ENCODE measurements at regions not wholly inside any gene's neighbourhood (a gene's known extent, or its start where the extent isn't known, plus 50 kb on each side); places are given as distances from the start of the nearest gene placed in this dataset.

GRCh38 chr16:63856537-63856936, 1265.3 kb downstream of the CDH11 start:
- H3F3A ChIP-seq (ENCODE audit: control insufficient read depth, insufficient read depth), result no peaks in the 10 kb centered on the region
- H3K9me3 ChIP-seq (ENCODE audit: control insufficient read depth, insufficient read depth, low read length), result no peaks in the 10 kb centered on the region
- TF ChIP-seq CTCF (IDR thresholded peaks at IDR 0.05; ENCODE audit: low read depth, low read length, poor library complexity, severe bottlenecking), result no peak
- no peak for TF ChIP-seq EZH2phosphoT487 (IDR thresholded peaks at IDR 0.05; ENCODE audit: borderline replicate concordance, low read length)
- no peaks in the 10 kb centered on the region for H4K20me1 ChIP-seq (ENCODE audit: control insufficient read depth, insufficient read depth, low read depth, low read length)
- no peak overlapping the region for H3K4me2 ChIP-seq (ENCODE audit: low read length)
- no peak overlapping the region for H3K27ac ChIP-seq (ENCODE audit: low read depth, low read length)
- H3K27me3 ChIP-seq (ENCODE audit: control insufficient read depth, low read length), result no peaks in the 10 kb centered on the region
- H3K79me2 ChIP-seq (ENCODE audit: control insufficient read depth, low read length), result no peaks in the 10 kb centered on the region
- H3K9me2 ChIP-seq (replicated peaks; ENCODE audit: control insufficient read depth, low read length), result no peaks in the 10 kb centered on the region
- H3K4me1 ChIP-seq (ENCODE audit: control insufficient read depth, low read length), result no peaks in the 10 kb centered on the region
- no peaks in the 10 kb centered on the region for H3K36me3 ChIP-seq (ENCODE audit: control insufficient read depth, low read length)
- H3K4me3 ChIP-seq (ENCODE audit: low read length), result no peak overlapping the region

- Histone ChIP-seq H4K20me1 (ENCODE audit: control insufficient read depth, insufficient read depth, low read depth, low read length) (no peaks in the 10 kb centered on the region), H3K27ac (ENCODE audit: low read depth, low read length) (no peak overlapping the region), H3K4me1 (ENCODE audit: control insufficient read depth, low read length) (no peaks in the 10 kb centered on the region), H3K4me2 (ENCODE audit: low read length) (no peak overlapping the region), H3K79me2 (ENCODE audit: control insufficient read depth, low read length) (no peaks in the 10 kb centered on the region), H3K27me3 (ENCODE audit: control insufficient read depth, low read length) (no peaks in the 10 kb centered on the region), H3K36me3 (ENCODE audit: control insufficient read depth, low read length) (no peaks in the 10 kb centered on the region), H3K4me3 (ENCODE audit: low read length) (no peak overlapping the region), H3F3A (ENCODE audit: control insufficient read depth, insufficient read depth) (no peaks in the 10 kb centered on the region), H3K9me2 (replicated peaks; ENCODE audit: control insufficient read depth, low read length) (no peaks in the 10 kb centered on the region), H3K9me3 (ENCODE audit: control insufficient read depth, insufficient read depth, low read length) (no peaks in the 10 kb centered on the region)
- TF ChIP-seq EZH2phosphoT487 (IDR thresholded peaks at IDR 0.05; ENCODE audit: borderline replicate concordance, low read length) (no peak), CTCF (IDR thresholded peaks at IDR 0.05; ENCODE audit: low read depth, low read length, poor library complexity, severe bottlenecking) (no peak)
Observed at GRCh38 chr16:63850979-63851378, 1270.9 kb downstream of the CDH11 start.

GRCh38 chr16:63841271-63841670, 1280.6 kb downstream of the CDH11 start:
- H3F3A ChIP-seq (ENCODE audit: control insufficient read depth, insufficient read depth), result no peaks in the 10 kb centered on the region

More at GRCh38 chr16:63841271-63841670, 1280.6 kb downstream of the CDH11 start:
- Histone ChIP-seq H3K4me3 (ENCODE audit: low read length) (no peak overlapping the region), H4K20me1 (ENCODE audit: control insufficient read depth, insufficient read depth, low read depth, low read length) (no peaks in the 10 kb centered on the region), H3K4me1 (ENCODE audit: control insufficient read depth, low read length) (no peaks in the 10 kb centered on the region), H3K27me3 (ENCODE audit: control insufficient read depth, low read length) (no peaks in the 10 kb centered on the region), H3K4me2 (ENCODE audit: low read length) (no peak overlapping the region), H3K79me2 (ENCODE audit: control insufficient read depth, low read length) (no peaks in the 10 kb centered on the region), H3K9me2 (replicated peaks; ENCODE audit: control insufficient read depth, low read length) (no peaks in the 10 kb centered on the region), H3K9me3 (ENCODE audit: control insufficient read depth, insufficient read depth, low read length) (no peaks in the 10 kb centered on the region), H3K27ac (ENCODE audit: low read depth, low read length) (no peak overlapping the region), H3K36me3 (ENCODE audit: control insufficient read depth, low read length) (no peaks in the 10 kb centered on the region)
- no peak for TF ChIP-seq CTCF (IDR thresholded peaks at IDR 0.05; ENCODE audit: low read depth, low read length, poor library complexity, severe bottlenecking)
- TF ChIP-seq EZH2phosphoT487 (IDR thresholded peaks at IDR 0.05; ENCODE audit: borderline replicate concordance, low read length), result no peak

Data from DOHH2 (cell line).